ENCODE measurements at regions not wholly inside any gene's neighbourhood (a gene's known extent, or its start where the extent isn't known, plus 50 kb on each side); places are given as distances from the start of the nearest gene placed in this dataset.

DNA sequence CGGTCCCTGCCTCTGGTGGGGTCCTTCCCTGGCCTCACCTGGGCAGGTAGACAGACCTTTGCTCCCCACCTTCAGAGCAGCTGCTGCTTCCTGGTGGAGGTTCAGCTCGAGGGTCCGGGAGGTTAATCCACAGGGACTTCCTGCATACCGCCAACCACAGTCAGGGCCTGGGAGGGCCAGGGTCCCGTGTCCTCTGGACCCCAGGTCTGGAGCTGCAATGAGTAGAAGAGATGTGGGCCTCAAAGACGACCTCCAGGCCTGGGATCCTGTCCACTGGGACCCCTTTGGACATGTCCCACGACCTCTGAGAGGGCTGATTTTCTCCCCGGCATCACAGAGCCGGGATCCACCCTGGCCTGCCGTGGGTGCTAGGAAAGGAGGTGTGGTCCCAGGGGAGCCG lies 223.3 kb upstream of the TCERG1L start:
- no peak for TF ChIP-seq MYC (IDR thresholded peaks at IDR 0.05; ENCODE audit: low read depth, low read length)
- TF ChIP-seq, protein P1, sequence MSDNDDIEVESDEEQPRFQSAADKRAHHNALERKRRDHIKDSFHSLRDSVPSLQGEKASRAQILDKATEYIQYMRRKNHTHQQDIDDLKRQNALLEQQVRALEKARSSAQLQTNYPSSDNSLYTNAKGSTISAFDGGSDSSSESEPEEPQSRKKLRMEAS (IDR thresholded peaks at IDR 0.05; ENCODE audit: low read depth, low read length): no peak
- TF ChIP-seq, protein P2, sequence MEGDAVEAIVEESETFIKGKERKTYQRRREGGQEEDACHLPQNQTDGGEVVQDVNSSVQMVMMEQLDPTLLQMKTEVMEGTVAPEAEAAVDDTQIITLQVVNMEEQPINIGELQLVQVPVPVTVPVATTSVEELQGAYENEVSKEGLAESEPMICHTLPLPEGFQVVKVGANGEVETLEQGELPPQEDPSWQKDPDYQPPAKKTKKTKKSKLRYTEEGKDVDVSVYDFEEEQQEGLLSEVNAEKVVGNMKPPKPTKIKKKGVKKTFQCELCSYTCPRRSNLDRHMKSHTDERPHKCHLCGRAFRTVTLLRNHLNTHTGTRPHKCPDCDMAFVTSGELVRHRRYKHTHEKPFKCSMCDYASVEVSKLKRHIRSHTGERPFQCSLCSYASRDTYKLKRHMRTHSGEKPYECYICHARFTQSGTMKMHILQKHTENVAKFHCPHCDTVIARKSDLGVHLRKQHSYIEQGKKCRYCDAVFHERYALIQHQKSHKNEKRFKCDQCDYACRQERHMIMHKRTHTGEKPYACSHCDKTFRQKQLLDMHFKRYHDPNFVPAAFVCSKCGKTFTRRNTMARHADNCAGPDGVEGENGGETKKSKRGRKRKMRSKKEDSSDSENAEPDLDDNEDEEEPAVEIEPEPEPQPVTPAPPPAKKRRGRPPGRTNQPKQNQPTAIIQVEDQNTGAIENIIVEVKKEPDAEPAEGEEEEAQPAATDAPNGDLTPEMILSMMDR (IDR thresholded peaks at IDR 0.05; ENCODE audit: low read depth, low read length): no peak
- TF ChIP-seq POLR2A (IDR thresholded peaks at IDR 0.05; ENCODE audit: extremely low read depth, insufficient read length): no peak
- DNase-seq (ENCODE audit: low read depth): no peak
- H3K4me3 ChIP-seq (ENCODE audit: low read depth, low read length): no peak overlapping the region

DNA sequence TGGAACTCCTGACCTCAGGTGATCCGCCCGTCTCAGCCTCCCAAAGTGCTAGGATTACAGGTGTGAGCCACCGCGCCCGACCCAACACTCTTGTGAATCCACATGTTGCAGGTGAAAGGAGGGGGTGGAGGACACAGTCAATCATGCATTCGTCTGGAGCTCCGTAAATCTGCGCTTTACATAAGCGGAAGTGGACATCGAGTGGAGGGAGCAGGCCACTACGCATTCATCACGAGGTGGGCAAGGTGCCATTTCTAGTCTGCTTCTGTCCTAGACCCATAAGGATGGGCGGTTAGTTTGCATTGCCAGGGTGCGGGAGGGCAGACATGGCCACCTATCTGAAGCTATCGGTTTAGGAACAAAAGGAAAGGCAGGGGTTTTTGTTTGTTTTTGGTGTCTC lies 225.2 kb upstream of the TCERG1L start:
- no peak overlapping the region for H3K4me3 ChIP-seq (ENCODE audit: low read depth, low read length)
- DNase-seq (ENCODE audit: low read depth): no peak
- no peak for TF ChIP-seq MYC (IDR thresholded peaks at IDR 0.05; ENCODE audit: low read depth, low read length)
- TF ChIP-seq, protein P2 (IDR thresholded peaks at IDR 0.05; ENCODE audit: low read depth, low read length): no peak
- TF ChIP-seq, protein P1 (IDR thresholded peaks at IDR 0.05; ENCODE audit: low read depth, low read length): no peak
- no peak for TF ChIP-seq POLR2A (IDR thresholded peaks at IDR 0.05; ENCODE audit: extremely low read depth, insufficient read length)

DNA sequence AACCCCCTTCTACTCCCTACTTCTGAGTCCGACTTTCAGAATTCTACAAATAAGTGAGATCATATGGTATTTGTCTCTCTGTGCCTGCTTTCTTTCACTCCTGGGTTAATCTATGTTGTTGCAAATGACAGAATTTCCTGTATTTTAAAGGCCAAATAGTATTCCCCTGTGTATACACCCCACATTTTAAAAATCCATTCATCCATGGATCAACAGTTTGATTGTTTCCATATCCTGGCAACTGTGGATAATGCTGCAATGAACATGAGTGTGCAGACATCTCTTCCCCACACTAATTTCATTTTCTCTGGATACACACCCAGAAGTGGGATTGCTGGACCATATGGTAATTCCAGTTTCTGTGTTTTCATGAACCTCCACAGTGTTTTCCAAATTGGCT lies 225.8 kb upstream of the TCERG1L start:
- DNase-seq (ENCODE audit: low read depth): no peak
- no peak for TF ChIP-seq MYC (IDR thresholded peaks at IDR 0.05; ENCODE audit: low read depth, low read length)
- no peak for TF ChIP-seq POLR2A (IDR thresholded peaks at IDR 0.05; ENCODE audit: extremely low read depth, insufficient read length)
- TF ChIP-seq, protein P1 (IDR thresholded peaks at IDR 0.05; ENCODE audit: low read depth, low read length): no peak
- TF ChIP-seq, protein P2 (IDR thresholded peaks at IDR 0.05; ENCODE audit: low read depth, low read length): no peak
- no peak overlapping the region for H3K4me3 ChIP-seq (ENCODE audit: low read depth, low read length)

DNA sequence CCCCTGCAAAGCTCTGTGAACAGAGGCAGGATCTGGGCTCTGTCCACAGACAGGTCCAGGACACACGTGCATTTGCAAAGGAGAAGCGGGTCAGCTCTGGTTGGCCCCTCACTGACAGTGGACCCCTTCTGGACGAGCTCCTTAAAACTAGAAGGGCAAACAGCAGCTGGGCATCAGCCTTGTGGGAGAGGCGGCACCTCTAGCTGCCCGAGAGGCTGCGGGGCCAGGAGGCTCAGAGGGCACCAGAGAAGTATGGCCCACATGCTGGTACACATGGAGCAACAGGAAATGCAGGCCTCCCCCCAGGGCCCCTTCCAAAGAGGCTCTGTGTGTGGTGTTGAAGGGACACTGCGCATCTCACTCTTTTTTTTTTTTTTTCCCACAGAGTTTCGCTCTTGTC lies 233.0 kb upstream of the TCERG1L start:
- no peak for DNase-seq (ENCODE audit: low read depth)
- TF ChIP-seq POLR2A (IDR thresholded peaks at IDR 0.05; ENCODE audit: extremely low read depth, insufficient read length) (no peak), MYC (IDR thresholded peaks at IDR 0.05; ENCODE audit: low read depth, low read length) (no peak)
- TF ChIP-seq, protein P2 (IDR thresholded peaks at IDR 0.05; ENCODE audit: low read depth, low read length): no peak
- TF ChIP-seq, protein P1 (IDR thresholded peaks at IDR 0.05; ENCODE audit: low read depth, low read length): no peak
- H3K4me3 ChIP-seq (ENCODE audit: low read depth, low read length): no peak overlapping the region

DNA sequence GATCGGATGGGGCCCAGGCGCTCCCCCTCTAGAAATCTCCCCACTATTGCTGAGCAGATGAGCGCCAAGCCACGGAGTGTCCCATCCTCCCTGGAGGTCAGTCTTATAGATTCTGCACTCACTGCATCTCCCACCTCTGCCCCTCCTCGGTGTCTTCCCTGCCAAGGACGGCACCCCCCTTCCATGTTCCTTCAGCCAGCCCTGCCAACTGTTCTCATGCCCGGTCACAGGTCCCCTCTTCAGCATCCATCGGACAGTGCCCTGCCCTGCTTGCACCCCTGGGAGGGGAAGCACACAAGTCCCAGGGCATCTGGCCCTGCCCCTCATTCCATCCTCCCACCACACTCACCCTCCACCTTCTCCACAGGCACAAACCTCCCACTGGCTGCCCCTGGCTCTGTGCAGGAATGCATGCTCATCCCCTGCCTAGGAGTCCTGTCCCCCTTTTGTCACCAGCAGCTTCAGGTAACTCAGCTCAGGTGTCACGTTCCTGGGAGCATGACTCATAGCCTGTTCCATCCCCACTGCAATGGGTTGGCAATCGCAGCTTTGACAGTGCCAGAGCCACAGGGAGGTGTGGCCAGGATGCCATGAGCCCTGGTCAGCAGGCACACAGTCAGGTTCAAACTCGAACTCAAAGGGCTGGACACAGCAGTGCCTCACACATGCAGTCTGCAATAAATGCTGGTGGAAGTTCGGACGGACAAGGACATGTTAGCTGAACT lies 234.7 kb upstream of the TCERG1L start:
- no peak for DNase-seq (ENCODE audit: low read depth)
- H3K4me3 ChIP-seq (ENCODE audit: low read depth, low read length): no peak overlapping the region

More for the DNA sequence above, 234.7 kb upstream of the TCERG1L start:
- TF ChIP-seq MYC (IDR thresholded peaks at IDR 0.05; ENCODE audit: low read depth, low read length): no peak
- TF ChIP-seq, protein P2 (IDR thresholded peaks at IDR 0.05; ENCODE audit: low read depth, low read length): no peak
- TF ChIP-seq, protein P1 (IDR thresholded peaks at IDR 0.05; ENCODE audit: low read depth, low read length): no peak
- no peak for TF ChIP-seq POLR2A (IDR thresholded peaks at IDR 0.05; ENCODE audit: extremely low read depth, insufficient read length)

All from NB4 (cell line).